ENCODE measurements at regions not wholly inside any gene's neighbourhood (a gene's known extent, or its start where the extent isn't known, plus 50 kb on each side); places are given as distances from the start of the nearest gene placed in this dataset.

GRCh38 chr11:69378303-69379141, 84.6 kb downstream of the MYEOV start:
- no peak overlapping the region for H3K4me3 ChIP-seq (ENCODE audit: low read depth, low read length)
- DNase-seq (ENCODE audit: low read depth): no peak
- TF ChIP-seq CTCF (IDR thresholded peaks at IDR 0.05; ENCODE audit: insufficient read depth, low read depth, low read length, missing control alignments): no peak

- no peak for TF ChIP-seq CTCF (IDR thresholded peaks at IDR 0.05; ENCODE audit: insufficient read depth, low read depth, low read length, missing control alignments)
Measured at GRCh38 chr11:69380451-69380901, 86.5 kb downstream of the MYEOV start.

GRCh38 chr11:69380921-69381581, 87.1 kb downstream of the MYEOV start:
- H3K4me3 ChIP-seq (ENCODE audit: low read depth, low read length): no peak overlapping the region
- no peak for TF ChIP-seq CTCF (IDR thresholded peaks at IDR 0.05; ENCODE audit: insufficient read depth, low read depth, low read length, missing control alignments)
- no peak for DNase-seq (ENCODE audit: low read depth)

More at GRCh38 chr11:69380451-69380901, 86.5 kb downstream of the MYEOV start:
- no peak for DNase-seq (ENCODE audit: low read depth)
- H3K4me3 ChIP-seq (ENCODE audit: low read depth, low read length): no peak overlapping the region

- DNase-seq (ENCODE audit: low read depth): no peak
- no peak for TF ChIP-seq CTCF (IDR thresholded peaks at IDR 0.05; ENCODE audit: insufficient read depth, low read depth, low read length, missing control alignments)
- no peak overlapping the region for H3K4me3 ChIP-seq (ENCODE audit: low read depth, low read length)
Measured at GRCh38 chr11:69381681-69382130, 87.8 kb downstream of the MYEOV start.

- no peak for TF ChIP-seq CTCF (IDR thresholded peaks at IDR 0.05; ENCODE audit: insufficient read depth, low read depth, low read length, missing control alignments)
- no peak overlapping the region for H3K4me3 ChIP-seq (ENCODE audit: low read depth, low read length)
- no peak for DNase-seq (ENCODE audit: low read depth)
Measured at GRCh38 chr11:69382131-69383128, 88.5 kb downstream of the MYEOV start.
